Naive thymus-derived CD4-positive, alpha-beta T cell (primary cell): ENCODE measurements at regions not wholly inside any gene's neighbourhood (a gene's known extent, or its start where the extent isn't known, plus 50 kb on each side); places are given as distances from the start of the nearest gene placed in this dataset.

Source experiments
- ATAC-seq: fragments of 150-1000 bp; cut with Tn5 transposase; 2 replicates; pipeline ENCODE4 v1.10.0; 2021; ENCODE audit warnings: mild to moderate bottlenecking, moderate library complexity
- CTCF ChIA-PET: fragments of 350-600 bp; sonication (Branson Sonifier 250); formaldehyde crosslinking; loops from one replicate; lab custom pipeline; 2021; ENCODE audit warnings: antibody characterized with exemption; lab: Charles Lee
- POLR2A ChIA-PET: fragments of 350-600 bp; sonication (Branson Sonifier 250); formaldehyde crosslinking; loops from one replicate; lab custom pipeline; 2021; ENCODE audit warnings: antibody characterized with exemption, inconsistent platforms; lab: Charles Lee
- DNase-seq, 9 donors: peaks; one replicate each; pipeline versions ENCODE4 v3.0.0 to v3.0.0-alpha.2; 2020 to 2022; ENCODE audit warnings: mixed read lengths in 1 of 9
- H3K27ac ChIP-seq: one replicate; pipeline ENCODE4 v1.7.0; 2013; ENCODE audit warnings: mild to moderate bottlenecking, low read depth, low read length, moderate library complexity
- H3K27me3 ChIP-seq, 2 donors: one replicate each; pipeline ENCODE4 v1.7.0; 2013; ENCODE audit warnings: low read length in 2 of 2, mild to moderate bottlenecking in 2 of 2, moderate library complexity in 2 of 2; ENCODE audit not compliant: control insufficient read depth in 2 of 2, insufficient read depth in 2 of 2
- H3K36me3 ChIP-seq, 3 experiments: 1 replicate in 2 of 3; 2 replicates in 1 of 3; pipeline ENCODE4 v1.7.0; 2013; ENCODE audit warnings: low read length in 3 of 3, mild to moderate bottlenecking in 3 of 3, moderate library complexity in 1 of 3; ENCODE audit not compliant: insufficient read depth in 3 of 3, control insufficient read depth in 2 of 3
- H3K4me1 ChIP-seq, 2 donors: one replicate each; pipeline ENCODE4 v1.7.0; 2013; ENCODE audit warnings: low read length in 2 of 2, mild to moderate bottlenecking in 2 of 2, moderate library complexity in 1 of 2; ENCODE audit not compliant: control insufficient read depth in 2 of 2, insufficient read depth in 2 of 2
- H3K4me3 ChIP-seq: 2 replicates; pipeline ENCODE4 v1.7.0; 2013; ENCODE audit warnings: mild to moderate bottlenecking, low read length
- H3K9me3 ChIP-seq, 3 experiments: 1 replicate in 2 of 3; 2 replicates in 1 of 3; pipeline ENCODE4 v1.7.0; 2013; ENCODE audit warnings: low read length in 3 of 3; ENCODE audit not compliant: control insufficient read depth in 2 of 3
- H3K27ac Mint-ChIP-seq, 9 donors: one replicate each; pipeline ENCODE4 v1.8.0; 2020 to 2022; ENCODE audit warnings: mixed read lengths in 9 of 9, mild to moderate bottlenecking in 8 of 9, moderate library complexity in 5 of 9, inconsistent platforms in 2 of 9
- H3K27me3 Mint-ChIP-seq, 5 donors: one replicate each; pipeline ENCODE4 v1.8.0; 2021 to 2022; ENCODE audit warnings: mixed read lengths in 5 of 5, mild to moderate bottlenecking in 1 of 5
- H3K36me3 Mint-ChIP-seq, 5 donors: one replicate each; pipeline ENCODE4 v1.8.0; 2020 to 2022; ENCODE audit warnings: mixed read lengths in 5 of 5, mild to moderate bottlenecking in 3 of 5, inconsistent platforms in 1 of 5
- H3K4me1 Mint-ChIP-seq, 7 donors: one replicate each; pipeline ENCODE4 v1.8.0; 2020 to 2022; ENCODE audit warnings: mixed read lengths in 7 of 7, mild to moderate bottlenecking in 3 of 7, inconsistent platforms in 1 of 7
- H3K4me3 Mint-ChIP-seq, 10 donors: one replicate each; pipeline ENCODE4 v1.8.0; 2020 to 2022; ENCODE audit warnings: mild to moderate bottlenecking in 10 of 10, mixed read lengths in 10 of 10, moderate library complexity in 6 of 10, inconsistent platforms in 2 of 10
- H3K9me3 Mint-ChIP-seq, 11 donors: one replicate each; pipeline ENCODE4 v1.8.0; 2020 to 2022; ENCODE audit warnings: mixed read lengths in 11 of 11, mild to moderate bottlenecking in 4 of 11, inconsistent platforms in 1 of 11, moderate library complexity in 1 of 11
- intact Hi-C, 2 donors: fragments of 100-400 bp; cut with micrococcal nuclease; formaldehyde crosslinking; loops; one replicate each; pipeline ENCODE4 v1.15.1; 2023

DNA sequence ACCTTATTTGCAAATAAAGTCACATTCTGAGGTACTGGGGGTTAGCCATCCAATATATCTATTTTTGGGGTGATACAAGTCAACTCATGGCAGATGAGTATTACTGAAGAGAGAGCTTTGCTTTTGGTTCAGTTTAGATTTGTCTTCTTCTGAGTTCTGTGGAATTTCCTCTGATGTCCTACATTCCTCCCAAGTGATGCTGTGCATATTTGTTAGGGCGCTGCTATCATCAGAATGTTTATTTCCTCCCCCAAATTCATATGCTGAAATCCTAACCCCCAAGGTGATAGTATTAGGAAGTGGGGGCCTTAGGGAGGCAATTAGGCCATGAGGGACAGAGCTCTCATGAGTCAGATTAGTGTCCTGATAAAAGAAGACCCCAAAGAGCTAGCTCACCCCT is 96.2 kb upstream of the WLS start:
- ChIA-PET POLR2A (no interaction called here), CTCF (no interaction called here)
- ATAC-seq (no peak), DNase-seq (no peak)
- H3K9me3 ChIP-seq = no peaks in the 10 kb centered on the region
- H3K4me1 Mint-ChIP-seq = no peaks in the 10 kb centered on the region
- H3K27me3 Mint-ChIP-seq = peaks cover 0 to 15% (median 0%) of the 10 kb centered on the region in 5 donors
- H3K36me3 Mint-ChIP-seq = no peaks in the 10 kb centered on the region
- H3K4me3 Mint-ChIP-seq = no peak overlapping the region
- H3K27ac ChIP-seq = no peak overlapping the region
- no peaks in the 10 kb centered on the region for H3K27me3 ChIP-seq
- peaks cover 0 to 3% (median 0%) of the 10 kb centered on the region in 11 donors for H3K9me3 Mint-ChIP-seq
- no peaks in the 10 kb centered on the region for H3K4me1 ChIP-seq
- H3K27ac Mint-ChIP-seq = no peak overlapping the region
- intact Hi-C loops = no loop called here
- no peak overlapping the region for H3K4me3 ChIP-seq
- H3K36me3 ChIP-seq = no peaks in the 10 kb centered on the region

GRCh38 chr1:68327414-68327813 is 95.1 kb upstream of the WLS start:
- Mint-ChIP-seq H3K4me1 (no peaks in the 10 kb centered on the region), H3K4me3 (no peak overlapping the region), H3K27ac (no peak overlapping the region), H3K36me3 (no peaks in the 10 kb centered on the region), H3K9me3 (peaks cover 0 to 3% (median 0%) of the 10 kb centered on the region in 11 donors), H3K27me3 (peaks cover 0 to 7% (median 0%) of the 10 kb centered on the region in 5 donors)
- ChIA-PET CTCF (no interaction called here), POLR2A (no interaction called here)
- H3K27ac ChIP-seq = no peak overlapping the region
- no peaks in the 10 kb centered on the region for H3K9me3 ChIP-seq
- DNase-seq (no peak), ATAC-seq (no peak)
- H3K36me3 ChIP-seq = no peaks in the 10 kb centered on the region
- H3K4me1 ChIP-seq = no peaks in the 10 kb centered on the region
- intact Hi-C loops = no loop called here
- H3K4me3 ChIP-seq = no peak overlapping the region
- no peaks in the 10 kb centered on the region for H3K27me3 ChIP-seq

DNA sequence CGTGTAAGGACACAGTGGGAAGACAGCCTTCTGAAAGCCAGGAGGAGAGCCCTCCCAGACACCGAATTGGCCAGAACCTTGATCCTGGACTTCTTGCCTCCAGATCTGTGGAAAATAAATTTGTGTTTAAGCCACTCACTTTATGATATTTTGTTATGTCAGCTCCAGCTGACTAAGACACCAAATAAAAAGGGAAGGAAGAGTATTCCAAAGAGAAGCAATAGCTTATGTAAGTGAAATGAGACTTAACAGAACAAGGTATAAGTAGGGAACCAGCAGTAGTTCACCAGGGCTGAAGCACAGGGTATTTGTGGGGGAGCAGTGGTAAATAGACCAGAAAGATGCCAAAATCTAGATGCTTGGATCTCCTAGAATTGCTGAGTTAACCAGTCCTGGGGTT is 94.2 kb upstream of the WLS start:
- ChIA-PET CTCF (no interaction called here), POLR2A (no interaction called here)
- no peak overlapping the region for H3K27ac Mint-ChIP-seq
- Histone ChIP-seq H3K27ac (no peak overlapping the region), H3K9me3 (no peaks in the 10 kb centered on the region), H3K36me3 (no peaks in the 10 kb centered on the region), H3K4me3 (no peak overlapping the region), H3K27me3 (no peaks in the 10 kb centered on the region), H3K4me1 (no peaks in the 10 kb centered on the region)
- no peaks in the 10 kb centered on the region for H3K4me1 Mint-ChIP-seq
- H3K9me3 Mint-ChIP-seq = peaks cover 0 to 3% (median 0%) of the 10 kb centered on the region in 11 donors
- ATAC-seq (no peak), DNase-seq (no peak)
- no peak overlapping the region for H3K4me3 Mint-ChIP-seq
- intact Hi-C loops = no loop called here
- H3K27me3 Mint-ChIP-seq = peaks cover 0 to 7% (median 0%) of the 10 kb centered on the region in 5 donors
- no peaks in the 10 kb centered on the region for H3K36me3 Mint-ChIP-seq

DNA sequence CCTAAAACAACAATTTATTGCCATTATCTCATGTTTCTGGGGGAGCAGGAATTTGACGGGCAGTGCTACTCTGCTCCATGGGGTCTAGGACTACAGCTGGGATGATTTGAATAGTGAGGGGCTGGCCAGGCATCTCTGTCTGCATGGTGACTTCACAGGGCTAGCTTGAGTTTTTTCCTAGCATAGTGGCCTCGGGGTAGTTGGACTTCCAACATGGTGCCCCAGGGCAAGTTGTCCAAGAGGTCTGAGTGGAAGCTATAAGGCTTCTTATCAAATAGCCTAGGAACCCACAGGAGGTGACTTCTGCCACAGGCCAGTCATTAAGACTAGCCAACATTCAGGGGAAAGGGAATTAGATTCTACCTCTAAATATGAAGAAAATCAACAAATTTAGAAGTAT is 92.0 kb upstream of the WLS start:
- no peak for DNase-seq
- Histone ChIP-seq H3K27me3 (no peaks in the 10 kb centered on the region), H3K4me1 (no peaks in the 10 kb centered on the region), H3K27ac (no peak overlapping the region), H3K36me3 (no peaks in the 10 kb centered on the region), H3K9me3 (no peaks in the 10 kb centered on the region), H3K4me3 (no peak overlapping the region)
- Mint-ChIP-seq H3K27ac (no peak overlapping the region), H3K4me1 (no peaks in the 10 kb centered on the region), H3K4me3 (no peak overlapping the region), H3K36me3 (no peaks in the 10 kb centered on the region), H3K27me3 (peaks cover 0 to 17% (median 0%) of the 10 kb centered on the region in 5 donors), H3K9me3 (peaks cover 0 to 2% (median 0%) of the 10 kb centered on the region in 11 donors)
- CTCF ChIA-PET = no interaction called here
- ATAC-seq = no peak
- intact Hi-C loops = no loop called here
- POLR2A ChIA-PET = no interaction called here

DNA sequence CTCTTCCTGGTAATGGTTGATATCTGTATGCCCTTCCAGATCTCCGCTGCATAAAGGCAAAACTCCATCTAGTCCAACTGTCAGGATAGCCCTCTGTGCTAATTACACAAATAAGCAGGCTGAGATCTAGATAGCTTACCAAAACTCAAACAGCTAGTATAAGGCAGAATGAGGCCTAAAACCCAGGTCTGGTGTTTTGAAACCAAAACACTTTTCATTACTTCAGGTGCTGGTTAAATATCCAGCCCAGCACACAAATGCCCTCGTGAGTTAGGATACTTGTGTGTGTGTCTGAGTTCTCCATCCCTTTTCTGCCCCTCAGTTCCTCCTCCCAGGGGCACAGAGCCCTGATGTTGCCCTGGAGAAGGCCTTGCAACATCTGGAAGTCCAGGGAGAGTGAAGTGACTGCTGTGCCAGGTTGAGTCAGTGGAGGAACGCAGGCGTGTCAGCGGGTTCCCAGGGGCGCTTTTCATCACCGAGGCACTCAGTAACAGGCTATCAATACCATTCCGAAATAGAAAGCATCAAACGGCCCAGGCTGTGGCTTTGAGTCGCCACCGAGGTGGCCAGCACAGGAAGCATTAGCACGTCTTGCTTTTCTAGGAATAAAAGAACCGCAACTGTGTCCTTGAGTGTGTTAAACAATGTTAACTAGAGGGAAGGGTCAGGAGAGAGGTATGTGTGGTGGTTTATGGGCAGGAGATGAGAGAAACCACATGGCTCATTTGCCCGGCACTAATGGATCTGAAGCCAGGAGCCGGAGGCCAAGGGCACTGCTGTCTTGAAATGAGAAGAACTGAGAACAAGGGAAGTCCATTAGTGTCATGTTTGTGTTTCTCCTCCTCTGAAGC is 90.7 kb upstream of the WLS start:
- Histone ChIP-seq H3K9me3 (no peaks in the 10 kb centered on the region), H3K27me3 (no peaks in the 10 kb centered on the region), H3K36me3 (no peaks in the 10 kb centered on the region), H3K4me1 (no peaks in the 10 kb centered on the region), H3K4me3 (no peak overlapping the region), H3K27ac (no peak overlapping the region)
- Mint-ChIP-seq H3K36me3 (no peaks in the 10 kb centered on the region), H3K9me3 (peaks cover 0 to 2% (median 0%) of the 10 kb centered on the region in 11 donors), H3K27ac (no peak overlapping the region), H3K4me1 (no peaks in the 10 kb centered on the region), H3K27me3 (peaks cover 0 to 13% (median 0%) of the 10 kb centered on the region in 5 donors), H3K4me3 (no peak overlapping the region)
- CTCF ChIA-PET = interaction anchor here (0.6 kb wide), 1 partner anchor 11 kb away, joined by 3 read pairs; no protein-coding TSS in a partner anchor
- intact Hi-C loops = no loop called here
- POLR2A ChIA-PET = no interaction called here
- DNase-seq (no peak), ATAC-seq (no peak)

DNA sequence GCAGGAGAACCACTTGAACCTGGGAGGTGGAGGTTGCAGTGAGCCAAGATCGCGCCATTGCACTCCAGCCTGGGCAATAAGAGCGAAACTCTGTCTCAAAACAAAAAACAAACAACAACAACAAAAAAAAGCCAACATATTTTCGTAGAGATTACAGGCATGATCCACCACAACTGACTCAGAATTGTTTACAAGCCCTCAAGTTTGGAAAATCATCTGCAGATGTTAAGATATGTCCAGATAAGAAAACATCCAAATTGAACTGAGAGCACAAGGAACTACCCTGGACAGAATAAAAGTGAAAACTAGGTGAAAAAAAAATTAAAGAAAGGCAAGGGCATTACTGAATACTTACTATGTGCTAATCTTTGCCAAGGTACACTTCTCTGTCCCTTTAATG is 89.8 kb upstream of the WLS start:
- Histone ChIP-seq H3K4me3 (no peak overlapping the region), H3K4me1 (no peaks in the 10 kb centered on the region), H3K27me3 (no peaks in the 10 kb centered on the region), H3K27ac (no peak overlapping the region), H3K9me3 (no peaks in the 10 kb centered on the region), H3K36me3 (no peaks in the 10 kb centered on the region)
- POLR2A ChIA-PET = no interaction called here
- CTCF ChIA-PET = interaction anchor here (0.6 kb wide), 1 partner anchor 12 kb away, joined by 3 read pairs; no protein-coding TSS in a partner anchor
- no peaks in the 10 kb centered on the region for H3K4me1 Mint-ChIP-seq
- no peak overlapping the region for H3K27ac Mint-ChIP-seq
- no peaks in the 10 kb centered on the region for H3K36me3 Mint-ChIP-seq
- H3K27me3 Mint-ChIP-seq = peaks cover 0 to 10% (median 0%) of the 10 kb centered on the region in 5 donors
- no peak overlapping the region for H3K4me3 Mint-ChIP-seq
- H3K9me3 Mint-ChIP-seq = peaks cover 0 to 4% (median 1%) of the 10 kb centered on the region in 11 donors
- intact Hi-C loops = no loop called here
- no peak for DNase-seq
- no peak for ATAC-seq
